AG04450 (cell line): ENCODE measurements at regions not wholly inside any gene's neighbourhood (a gene's known extent, or its start where the extent isn't known, plus 50 kb on each side); places are given as distances from the start of the nearest gene placed in this dataset.

Experiments used
- CTCF ChIA-PET: fragments of 300-600, 350-600 bp; formaldehyde crosslinking; extraction: SDS; loops from one replicate; lab custom pipeline; 2022; ENCODE audit warnings: antibody characterized with exemption, inconsistent platforms; lab: Charles Lee
- POLR2A ChIA-PET: fragments of 350-600 bp; formaldehyde crosslinking; extraction: SDS; loops from one replicate; lab custom pipeline; 2021; ENCODE audit warnings: antibody characterized with exemption, inconsistent platforms; lab: Yijun Ruan, JAX
- DNase-seq: peaks from one replicate; pipeline ENCODE4 v3.0.0-alpha.2; 2011; ENCODE audit warnings: low read depth, low spot score
- H3K27ac ChIP-seq: one replicate; pipeline ENCODE4 v1.5.1; 2012; ENCODE audit warnings: low read depth, low read length, control low read depth
- H3K27me3 ChIP-seq: one replicate; pipeline ENCODE4 v1.6.0; 2012; ENCODE audit warnings: low read length; ENCODE audit not compliant: control insufficient read depth, insufficient read depth
- H3K4me3 ChIP-seq: 2 replicates; pipeline ENCODE4 v1.5.1; 2011; ENCODE audit warnings: mild to moderate bottlenecking, low read depth, low read length, control low read depth
- H3K9me3 ChIP-seq: 2 replicates; pipeline ENCODE4 v1.5.1; 2012; ENCODE audit warnings: low read length; ENCODE audit not compliant: control insufficient read depth, insufficient read depth
- CTCF ChIP-seq: IDR thresholded peaks from 2 replicates; pipeline ENCODE4 v1.5.1; 2011; ENCODE audit warnings: low read depth, low read length, control low read depth, inconsistent platforms

GRCh38 chr10:71079761-71080380, 132.5 kb upstream of the UNC5B start:
- ChIA-PET CTCF (no interaction called here), POLR2A (no interaction called here)
- H3K4me3 ChIP-seq = no peak overlapping the region
- H3K27ac ChIP-seq = no peak overlapping the region
- H3K9me3 ChIP-seq = no peaks in the 10 kb centered on the region; the same call in 1 of the 2 replicates
- no peak for TF ChIP-seq CTCF
- DNase-seq = no peak
- H3K27me3 ChIP-seq = peaks cover 26% of the 10 kb centered on the region

GRCh38 chr10:71080381-71081228, 131.8 kb upstream of the UNC5B start:
- Histone ChIP-seq H3K27me3 (peaks cover 24% of the 10 kb centered on the region), H3K9me3 (no peaks in the 10 kb centered on the region; the same call in 1 of the 2 replicates), H3K27ac (no peak overlapping the region), H3K4me3 (no peak overlapping the region)
- TF ChIP-seq CTCF = no peak
- POLR2A ChIA-PET = no interaction called here
- no peak for DNase-seq
- CTCF ChIA-PET = no interaction called here

GRCh38 chr10:71081229-71081560, 131.2 kb upstream of the UNC5B start:
- TF ChIP-seq CTCF = no peak
- H3K9me3 ChIP-seq = no peaks in the 10 kb centered on the region; the same call in 1 of the 2 replicates
- DNase-seq = no peak
- ChIA-PET CTCF (no interaction called here), POLR2A (no interaction called here)
- H3K4me3 ChIP-seq = no peak overlapping the region
- H3K27me3 ChIP-seq = peaks cover 26% of the 10 kb centered on the region
- no peak overlapping the region for H3K27ac ChIP-seq

GRCh38 chr10:71081912-71082311, 130.5 kb upstream of the UNC5B start:
- ChIA-PET POLR2A (no interaction called here), CTCF (no interaction called here)
- no peak for TF ChIP-seq CTCF
- H3K27ac ChIP-seq = no peak overlapping the region
- H3K9me3 ChIP-seq = no peaks in the 10 kb centered on the region; the same call in 1 of the 2 replicates
- DNase-seq = no peak
- H3K4me3 ChIP-seq = no peak overlapping the region
- peaks cover 32% of the 10 kb centered on the region for H3K27me3 ChIP-seq

- ChIA-PET CTCF (no interaction called here), POLR2A (no interaction called here)
- Histone ChIP-seq H3K9me3 (no peaks in the 10 kb centered on the region; the same call in 1 of the 2 replicates), H3K4me3 (no peak overlapping the region), H3K27ac (no peak overlapping the region), H3K27me3 (peaks cover 28% of the 10 kb centered on the region)
- TF ChIP-seq CTCF = no peak
- no peak for DNase-seq
Observed at GRCh38 chr10:71082960-71083715, 129.2 kb upstream of the UNC5B start.
